GM13977 (cell line): ENCODE measurements at regions not wholly inside any gene's neighbourhood (a gene's known extent, or its start where the extent isn't known, plus 50 kb on each side); places are given as distances from the start of the nearest gene placed in this dataset.

Experiments used
- DNase-seq: peaks from one replicate; pipeline ENCODE4 v3.0.0; 2012; ENCODE audit warnings: low spot score
- CTCF ChIP-seq: IDR thresholded peaks from 2 replicates; pipeline ENCODE4 v1.5.1; 2012; ENCODE audit warnings: mild to moderate bottlenecking, control low read depth; ENCODE audit not compliant: insufficient read depth; ENCODE audit errors: extremely low read depth, missing control alignments
- in situ Hi-C: fragments of 300-500 bp; cut with MboI; formaldehyde crosslinking; loops from one replicate; pipeline ENCODE4 v1.12.0; 2022; ENCODE audit warnings: low sequenced_read_pairs, low pct_unique_long_range_greater_than_20kb, mixed read lengths, inconsistent platforms; ENCODE audit not compliant: unreplicated experiment

DNA sequence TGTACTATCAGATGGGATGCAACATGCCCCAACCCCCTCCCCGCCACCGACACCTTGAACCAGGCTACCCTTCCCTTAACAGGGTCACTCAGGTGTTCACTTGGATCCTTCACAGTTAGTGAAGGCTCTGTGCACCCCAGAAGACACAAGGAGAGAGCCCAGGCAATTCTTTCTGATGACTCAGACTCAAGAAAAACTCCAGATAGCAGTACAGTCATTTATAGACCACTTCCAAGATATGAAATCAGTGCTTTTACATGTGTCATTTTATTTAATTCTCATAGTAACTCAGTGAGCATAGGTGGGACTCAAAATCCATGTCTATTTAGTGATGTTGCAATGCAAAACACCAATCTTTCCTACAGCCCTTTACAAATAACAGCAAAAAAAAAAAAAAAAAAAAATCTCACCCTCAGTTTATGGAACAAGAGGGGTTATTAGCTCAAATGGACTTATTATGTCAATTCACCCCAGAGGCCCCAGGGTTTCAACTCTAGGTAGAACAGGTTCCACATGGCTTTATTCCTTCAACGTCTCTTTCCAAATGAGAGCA, 71.9 kb downstream of the FOXD1 start:
- TF ChIP-seq CTCF = no peak
- no peak for DNase-seq
- in situ Hi-C loops = no loop called here

DNA sequence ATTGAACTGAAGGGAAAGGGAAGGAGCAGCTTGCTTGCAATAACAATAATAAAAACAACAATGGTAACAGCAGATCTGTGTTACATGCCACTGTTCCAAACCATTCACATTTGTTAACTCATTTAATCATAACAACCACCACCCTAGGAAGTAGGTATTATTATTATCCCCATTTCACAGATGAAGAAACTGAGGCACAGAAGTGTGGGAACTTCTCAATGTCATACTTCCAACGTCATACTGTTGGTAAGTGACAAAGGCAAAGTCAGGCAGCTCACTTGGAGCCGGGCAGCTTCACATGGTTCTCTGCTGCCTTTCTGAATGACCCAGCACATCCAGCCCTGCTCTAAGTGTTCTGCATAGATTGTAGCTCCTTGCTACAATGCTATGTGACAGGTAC, 72.6 kb downstream of the FOXD1 start:
- no peak for DNase-seq
- TF ChIP-seq CTCF = no peak
- in situ Hi-C loops = no loop called here

DNA sequence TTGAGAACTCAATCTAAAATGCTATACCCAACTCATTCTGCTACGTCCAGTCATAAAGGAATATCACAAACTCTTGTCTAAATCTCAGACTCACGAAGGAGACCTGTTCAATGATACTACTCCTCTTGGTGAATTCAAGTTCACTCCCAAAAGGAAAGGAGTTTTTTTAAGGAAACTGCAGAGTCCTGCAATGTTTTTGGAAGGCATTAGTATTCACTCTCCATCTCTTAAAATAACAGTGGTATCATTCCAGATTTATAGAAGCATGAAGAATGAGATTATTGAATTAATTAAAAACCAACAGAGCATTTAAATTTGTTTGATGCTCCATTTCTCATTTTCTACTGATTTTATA, 73.4 kb downstream of the FOXD1 start:
- no peak for TF ChIP-seq CTCF
- in situ Hi-C loops = no loop called here
- no peak for DNase-seq

GRCh38 chr5:73374520-73375190, 73.9 kb downstream of the FOXD1 start:
- in situ Hi-C loops = no loop called here
- DNase-seq = no peak
- no peak for TF ChIP-seq CTCF

GRCh38 chr5:73373814-73374510, 74.6 kb downstream of the FOXD1 start:
- in situ Hi-C loops = no loop called here
- no peak for TF ChIP-seq CTCF
- DNase-seq = no peak

GRCh38 chr5:73370640-73371583, 77.7 kb downstream of the FOXD1 start:
- TF ChIP-seq CTCF = no peak
- in situ Hi-C loops = no loop called here
- DNase-seq = no peak
